HG02943 (cell line): ENCODE measurements at regions not wholly inside any gene's neighbourhood (a gene's known extent, or its start where the extent isn't known, plus 50 kb on each side); places are given as distances from the start of the nearest gene placed in this dataset.
"Not testable (repeated sequence)": the region's sequence is repeated elsewhere in the genome, so short reads cannot be mapped to it uniquely, and the experiment has no call there.

ENCODE experiments used
- ATAC-seq: cut with Tn5 transposase; IDR thresholded peaks from one replicate; pipeline ENCODE4 v1.9.1; 2021; ENCODE audit warnings: mild to moderate bottlenecking, low read depth, moderate library complexity; ENCODE audit not compliant: unreplicated experiment

DNA sequence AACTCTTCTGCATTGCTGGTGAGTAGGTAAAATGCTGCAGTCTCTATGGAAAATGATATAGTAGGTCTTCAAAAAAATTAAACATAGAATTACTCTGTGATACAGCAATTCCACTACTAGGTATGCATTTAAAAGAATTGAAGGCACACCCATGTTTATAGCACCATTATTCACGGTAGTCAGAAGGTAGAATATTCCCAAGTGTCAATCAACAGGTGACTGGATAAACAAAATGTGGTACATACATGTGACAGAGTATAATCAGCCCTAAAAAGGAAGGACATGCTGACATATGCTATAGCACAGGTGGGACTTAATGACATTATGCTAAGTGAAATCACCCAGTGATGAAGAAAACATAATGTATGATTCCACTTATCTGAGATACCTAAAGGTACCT lies 123.3 kb downstream of the CCER1 start:
- no peak for ATAC-seq

- no peak for ATAC-seq
These were observed 125.9 kb downstream of the CCER1 start for GRCh38 chr12:90829044-90829443.

GRCh38 chr12:90828621-90829020 lies 126.4 kb downstream of the CCER1 start:
- ATAC-seq: no peak

DNA sequence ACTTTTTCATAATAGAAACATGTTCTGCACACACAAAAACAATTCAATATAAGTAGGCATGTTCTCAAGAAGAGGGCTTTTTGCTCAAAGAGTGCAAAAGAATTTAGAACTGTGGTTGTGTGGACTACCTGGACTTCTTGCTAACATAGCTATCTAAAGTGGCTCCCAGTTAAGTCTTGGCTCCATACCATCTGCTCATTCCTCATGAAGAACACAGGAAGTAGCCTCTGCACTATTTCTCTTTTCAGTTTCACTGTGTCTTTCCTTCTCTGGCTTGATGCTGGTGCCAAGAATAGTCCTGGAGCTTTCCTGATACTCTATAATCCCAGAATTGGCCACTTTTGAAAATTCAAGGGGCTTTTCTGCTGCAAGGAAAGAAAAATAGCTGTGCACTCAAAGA lies 127.4 kb downstream of the CCER1 start:
- ATAC-seq: no peak

GRCh38 chr12:90826036-90826435 lies 128.9 kb downstream of the CCER1 start:
- ATAC-seq: no peak

DNA sequence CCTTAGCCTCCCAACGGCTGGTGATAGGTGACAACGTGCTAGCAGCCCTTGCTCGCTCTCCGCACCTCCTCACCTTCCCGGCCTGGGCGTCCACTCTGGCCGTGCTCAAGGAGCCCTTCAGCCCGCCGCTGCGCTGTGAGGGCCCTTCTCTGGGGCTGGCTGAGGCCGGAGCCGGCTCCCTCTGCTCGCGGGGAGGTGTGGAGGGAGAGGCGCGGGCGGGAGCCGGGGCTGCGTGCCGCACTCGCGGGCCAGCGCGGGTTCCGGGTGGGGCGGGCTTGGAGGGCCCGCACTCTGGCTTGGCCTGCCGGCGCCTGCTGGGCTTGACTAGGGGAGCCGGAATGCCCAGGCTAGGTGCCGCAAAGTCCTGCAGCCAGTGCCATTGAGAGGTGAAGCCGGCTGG lies 131.1 kb downstream of the CCER1 start:
- no peak for ATAC-seq

DNA sequence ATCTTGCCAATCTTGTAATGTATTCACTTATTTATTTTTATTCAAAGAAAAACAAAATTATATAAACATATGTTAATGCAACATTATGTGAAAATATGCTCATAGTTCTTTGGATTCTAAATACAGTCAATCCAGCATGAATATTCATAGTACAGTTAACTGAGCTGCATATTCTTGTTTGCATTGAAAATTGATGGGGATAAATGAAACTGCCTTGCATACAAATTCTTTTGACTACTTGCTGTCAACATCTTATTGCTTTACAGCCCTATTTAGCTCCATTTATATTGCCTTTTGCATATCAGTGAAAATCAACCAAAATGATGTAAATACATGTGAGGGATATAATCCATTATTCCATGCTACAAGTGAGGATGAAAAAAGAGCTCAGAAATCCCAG lies 135.3 kb downstream of the CCER1 start:
- no peak for ATAC-seq

- no peak for ATAC-seq
These were observed 138.5 kb downstream of the CCER1 start for GRCh38 chr12:90816353-90817089.

DNA sequence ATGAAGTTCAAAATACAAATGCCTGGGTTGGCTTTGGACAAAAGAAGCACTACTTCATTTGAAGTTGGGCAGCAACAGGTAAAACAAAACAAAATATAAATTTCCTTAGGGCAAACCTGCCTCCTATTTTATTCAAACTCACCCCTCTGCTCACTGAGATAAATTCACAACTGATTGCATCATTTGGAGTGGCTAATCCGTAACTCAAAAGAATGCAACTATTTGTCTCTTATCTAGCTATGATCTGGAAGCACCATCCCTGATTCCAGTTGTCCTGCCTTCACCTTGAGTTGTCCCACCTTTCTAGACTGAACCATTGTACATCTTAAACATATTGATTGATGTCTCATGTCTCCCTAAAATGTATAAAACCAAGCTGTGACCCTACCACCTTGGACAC lies 145.0 kb downstream of the CCER1 start:
- ATAC-seq: no peak

- ATAC-seq: no peak
These were observed 146.4 kb downstream of the CCER1 start for GRCh38 chr12:90808568-90808967.

DNA sequence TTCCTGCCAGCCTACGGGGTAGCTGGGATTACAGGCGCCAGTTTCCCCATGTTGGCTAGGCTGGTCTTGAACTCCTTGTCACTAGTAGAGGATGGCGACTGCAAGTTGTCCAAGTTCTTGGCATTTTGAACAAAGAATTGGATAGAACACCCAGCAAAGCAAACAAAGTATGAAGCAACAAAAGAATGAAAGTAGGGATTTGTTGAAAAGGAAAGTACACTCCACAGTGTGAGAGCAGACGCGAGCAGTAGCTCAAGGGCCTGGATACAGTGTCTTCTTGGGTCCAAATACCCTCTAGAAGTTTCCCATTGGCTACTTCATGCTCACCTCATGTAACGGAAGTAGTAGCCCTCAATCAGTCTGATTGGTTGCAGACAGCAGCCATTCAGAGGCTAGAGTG lies 152.2 kb downstream of the CCER1 start:
- ATAC-seq: no peak

DNA sequence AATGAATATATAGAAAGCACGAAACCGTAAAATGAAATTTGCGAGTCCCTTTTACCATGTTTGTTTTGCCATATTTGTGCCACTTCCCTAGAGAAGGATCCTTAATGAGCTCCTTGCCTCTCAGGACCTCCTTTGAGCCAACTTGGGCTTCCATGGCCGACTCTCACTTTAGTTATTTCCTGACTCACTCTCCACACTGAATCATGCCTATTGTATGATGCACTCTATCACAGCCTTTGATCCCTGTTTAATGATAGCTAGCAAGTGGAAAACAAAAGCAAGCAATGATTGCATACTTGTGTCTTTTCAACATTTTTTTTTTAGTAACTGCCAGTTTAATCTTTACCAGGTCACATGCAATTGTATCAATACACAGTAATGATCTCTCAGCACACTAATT lies 153.2 kb downstream of the CCER1 start:
- ATAC-seq: no peak

GRCh38 chr12:90794212-90794611 lies 160.8 kb downstream of the CCER1 start:
- ATAC-seq: no peak

DNA sequence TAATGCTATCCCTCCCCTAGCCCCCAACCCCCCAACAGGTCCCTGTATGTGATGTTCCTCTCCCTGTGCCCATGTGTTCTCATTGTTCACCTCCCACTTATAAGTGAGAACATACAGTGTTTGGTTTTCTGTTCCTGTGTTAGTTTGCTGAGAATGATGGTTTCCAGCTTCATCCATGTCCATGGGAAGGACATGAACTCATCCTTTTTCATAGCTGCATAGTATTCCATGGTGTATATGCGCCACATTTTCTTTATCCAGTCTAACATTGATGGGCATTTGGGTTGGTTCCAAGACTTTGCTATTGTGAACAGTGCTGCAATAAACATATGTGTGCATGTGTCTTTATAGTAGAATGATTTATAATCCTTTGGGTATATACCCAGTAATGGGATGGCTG lies 162.3 kb downstream of the CCER1 start:
- ATAC-seq: not testable (repeated sequence)

- no peak for ATAC-seq
These were observed 163.5 kb downstream of the CCER1 start for GRCh38 chr12:90791445-90791844.

- no peak for ATAC-seq
These were observed 164.2 kb downstream of the CCER1 start for GRCh38 chr12:90790747-90791146.

DNA sequence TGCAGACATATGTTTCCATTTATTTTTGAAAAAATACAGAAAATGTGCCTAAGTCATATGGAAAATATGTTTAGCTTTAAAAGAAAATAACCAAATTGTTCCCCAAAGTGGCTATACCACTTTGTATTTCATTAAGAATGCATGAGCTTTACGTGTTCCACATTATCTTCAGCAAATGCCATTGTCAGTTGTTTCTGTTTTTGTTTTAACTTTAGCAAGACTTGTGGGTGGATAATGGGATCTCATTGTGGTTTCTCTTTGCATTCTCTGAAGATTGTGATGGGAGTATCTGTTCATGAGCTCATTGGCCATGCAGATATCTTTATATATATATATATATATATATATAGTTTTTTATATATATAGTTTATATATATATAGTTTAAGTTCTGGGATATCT lies 181.5 kb downstream of the CCER1 start:
- no peak for ATAC-seq

DNA sequence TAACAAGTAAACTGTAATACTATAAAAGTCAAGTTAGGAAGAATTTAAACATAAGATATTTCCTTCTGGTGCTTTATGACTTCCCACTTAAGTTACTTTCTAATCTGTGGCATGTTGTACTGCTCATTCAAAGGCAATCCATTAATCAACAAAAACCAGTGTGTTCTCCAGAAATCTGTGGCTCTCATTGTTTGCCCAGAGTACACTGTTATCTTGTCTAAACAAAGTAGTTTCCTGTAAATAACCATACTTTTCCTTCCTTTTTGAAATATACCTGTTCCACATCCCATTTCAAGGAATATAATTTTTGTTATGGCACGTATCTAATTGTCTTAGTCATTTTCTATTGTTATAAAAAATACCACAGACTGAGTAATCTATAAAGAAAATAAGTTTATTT lies 184.1 kb downstream of the CCER1 start:
- ATAC-seq: no peak

DNA sequence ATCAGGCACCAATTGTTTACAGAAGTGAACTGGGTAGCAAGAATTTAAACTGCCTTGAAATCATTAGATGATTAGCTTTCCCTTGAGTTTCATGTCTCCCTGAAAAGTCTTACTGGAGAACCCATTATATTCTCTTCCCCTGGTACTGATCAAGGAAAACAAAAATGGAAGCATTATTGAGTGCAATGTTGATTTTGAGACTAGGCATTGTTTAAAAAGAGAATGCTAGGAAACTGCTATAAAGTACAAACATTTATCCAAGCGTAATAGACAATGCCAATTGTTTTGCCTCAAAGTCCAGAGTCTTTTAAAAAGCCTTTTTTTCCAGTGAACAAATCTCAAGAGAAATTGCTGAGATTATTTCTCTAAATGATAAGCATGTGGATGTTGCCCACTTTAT lies 197.0 kb downstream of the CCER1 start:
- ATAC-seq: no peak

DNA sequence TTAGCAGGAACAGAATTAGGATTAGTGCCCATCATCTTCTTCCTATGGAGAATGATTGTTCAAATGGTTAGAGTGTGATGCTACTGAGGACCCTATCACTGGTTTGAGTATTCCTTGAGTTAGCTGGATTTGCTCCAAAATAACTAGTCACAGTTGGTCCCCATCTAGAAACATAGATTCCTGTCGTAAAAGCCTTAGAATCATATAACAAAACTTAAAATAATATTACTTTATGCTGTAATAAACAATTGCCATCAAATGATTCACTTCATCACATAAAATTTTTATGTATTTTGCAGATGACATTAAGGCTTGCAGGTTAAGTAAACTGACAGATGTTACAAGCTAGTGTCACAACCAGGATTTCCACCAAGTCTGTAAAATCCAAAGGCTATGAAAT lies 209.8 kb downstream of the CCER1 start:
- no peak for ATAC-seq

GRCh38 chr12:90741611-90742010 lies 213.4 kb downstream of the CCER1 start:
- ATAC-seq: no peak

- no peak for ATAC-seq
These were observed 225.2 kb downstream of the CCER1 start for GRCh38 chr12:90729736-90730135.

GRCh38 chr12:90712671-90713070 lies 242.3 kb downstream of the CCER1 start:
- ATAC-seq: no peak
